ENCODE measurements at regions not wholly inside any gene's neighbourhood (a gene's known extent, or its start where the extent isn't known, plus 50 kb on each side); places are given as distances from the start of the nearest gene placed in this dataset.
A peak's percentile ranks its signal among the peaks of the same experiment; 100 is the strongest.

- Mint-ChIP-seq H3K4me1 (peaks cover 7% of the 10 kb centered on the region), H3K9me3 (no peaks in the 10 kb centered on the region), H3K36me3 (ENCODE audit: low read depth) (no peaks in the 10 kb centered on the region), H3K27me3 (ENCODE audit: low read depth) (no peaks in the 10 kb centered on the region), H3K4me3 (no peak overlapping the region), H3K27ac (ENCODE audit: unreplicated experiment) (no peak overlapping the region)
- TF ChIP-seq, protein P1, sequence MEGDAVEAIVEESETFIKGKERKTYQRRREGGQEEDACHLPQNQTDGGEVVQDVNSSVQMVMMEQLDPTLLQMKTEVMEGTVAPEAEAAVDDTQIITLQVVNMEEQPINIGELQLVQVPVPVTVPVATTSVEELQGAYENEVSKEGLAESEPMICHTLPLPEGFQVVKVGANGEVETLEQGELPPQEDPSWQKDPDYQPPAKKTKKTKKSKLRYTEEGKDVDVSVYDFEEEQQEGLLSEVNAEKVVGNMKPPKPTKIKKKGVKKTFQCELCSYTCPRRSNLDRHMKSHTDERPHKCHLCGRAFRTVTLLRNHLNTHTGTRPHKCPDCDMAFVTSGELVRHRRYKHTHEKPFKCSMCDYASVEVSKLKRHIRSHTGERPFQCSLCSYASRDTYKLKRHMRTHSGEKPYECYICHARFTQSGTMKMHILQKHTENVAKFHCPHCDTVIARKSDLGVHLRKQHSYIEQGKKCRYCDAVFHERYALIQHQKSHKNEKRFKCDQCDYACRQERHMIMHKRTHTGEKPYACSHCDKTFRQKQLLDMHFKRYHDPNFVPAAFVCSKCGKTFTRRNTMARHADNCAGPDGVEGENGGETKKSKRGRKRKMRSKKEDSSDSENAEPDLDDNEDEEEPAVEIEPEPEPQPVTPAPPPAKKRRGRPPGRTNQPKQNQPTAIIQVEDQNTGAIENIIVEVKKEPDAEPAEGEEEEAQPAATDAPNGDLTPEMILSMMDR (conservative IDR thresholded peaks at IDR 0.05), result no peak
- no peak for DNase-seq (ENCODE audit: low read depth, low spot score)
These were observed 68.4 kb downstream of the TFAP2C start for GRCh38 chr20:56697476-56697875.

- H3K4me3 Mint-ChIP-seq, result no peak overlapping the region
- peaks cover 11% of the 10 kb centered on the region for H3K4me1 Mint-ChIP-seq
- TF ChIP-seq, protein P1 (conservative IDR thresholded peaks at IDR 0.05), result no peak
- no peaks in the 10 kb centered on the region for H3K36me3 Mint-ChIP-seq (ENCODE audit: low read depth)
- no peak for DNase-seq (ENCODE audit: low read depth, low spot score)
- no peaks in the 10 kb centered on the region for H3K9me3 Mint-ChIP-seq
- no peaks in the 10 kb centered on the region for H3K27me3 Mint-ChIP-seq (ENCODE audit: low read depth)
- H3K27ac Mint-ChIP-seq (ENCODE audit: unreplicated experiment), result no peak overlapping the region
These were observed 69.2 kb downstream of the TFAP2C start for GRCh38 chr20:56698297-56698696.

GRCh38 chr20:56698749-56699148, 69.6 kb downstream of the TFAP2C start:
- TF ChIP-seq, protein P1 (conservative IDR thresholded peaks at IDR 0.05), result no peak
- Mint-ChIP-seq H3K4me3 (no peak overlapping the region), H3K4me1 (peaks cover 16% of the 10 kb centered on the region), H3K36me3 (ENCODE audit: low read depth) (no peaks in the 10 kb centered on the region), H3K9me3 (no peaks in the 10 kb centered on the region), H3K27me3 (ENCODE audit: low read depth) (no peaks in the 10 kb centered on the region), H3K27ac (ENCODE audit: unreplicated experiment) (no peak overlapping the region)
- DNase-seq (ENCODE audit: low read depth, low spot score), result no peak

DNA sequence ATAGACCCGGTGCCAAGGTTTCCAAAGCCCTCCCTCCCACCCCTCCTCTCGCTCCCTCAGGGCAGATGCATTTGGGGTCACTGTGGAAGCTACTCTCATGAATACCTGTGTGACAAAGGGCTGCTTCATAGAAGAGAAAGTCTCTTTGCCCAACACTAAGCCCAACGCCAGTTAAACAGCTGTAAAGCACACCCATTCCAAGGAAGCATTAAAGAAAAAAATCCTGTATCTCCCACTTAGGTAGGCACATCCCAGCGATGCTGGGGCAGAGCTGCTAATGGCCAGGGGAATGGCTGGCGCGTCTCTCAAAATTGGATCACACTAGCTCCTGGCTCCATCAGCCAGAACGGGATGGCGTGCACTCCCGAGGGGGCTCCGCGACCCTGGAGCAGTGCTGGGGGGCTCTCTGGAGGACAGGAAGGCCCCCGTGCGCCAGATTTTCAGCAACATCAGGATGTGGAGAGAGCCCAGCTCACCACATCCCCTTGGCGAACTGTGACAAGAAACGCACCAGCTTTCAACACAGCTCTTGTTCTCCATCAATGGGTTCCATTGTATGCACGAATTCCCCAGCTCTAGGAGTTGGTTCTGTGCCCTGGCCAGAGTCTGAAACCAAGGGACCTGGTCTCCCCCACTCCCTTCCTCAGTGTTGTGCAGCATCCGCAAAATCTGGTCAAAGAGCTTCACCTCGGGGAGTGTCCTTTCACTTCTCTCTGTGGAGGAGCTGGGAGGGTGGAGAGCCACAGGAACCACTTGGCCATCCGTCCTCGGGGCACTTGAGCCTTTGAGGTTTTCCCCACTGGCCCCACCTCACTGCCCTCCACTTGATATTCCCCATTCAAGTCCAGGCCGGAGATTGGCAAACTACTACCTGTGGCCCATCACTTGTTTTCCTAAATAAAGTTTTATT, 74.1 kb downstream of the TFAP2C start:
- Mint-ChIP-seq H3K27ac (ENCODE audit: unreplicated experiment) (peak overlapping the region; percentile 27), H3K9me3 (peaks cover 3% of the 10 kb centered on the region), H3K27me3 (ENCODE audit: low read depth) (no peaks in the 10 kb centered on the region), H3K4me1 (peaks cover 27% of the 10 kb centered on the region), H3K4me3 (no peak overlapping the region), H3K36me3 (ENCODE audit: low read depth) (no peaks in the 10 kb centered on the region)
- DNase-seq (ENCODE audit: low read depth, low spot score), result no peak
- TF ChIP-seq, protein P1 (conservative IDR thresholded peaks at IDR 0.05), result no peak

DNA sequence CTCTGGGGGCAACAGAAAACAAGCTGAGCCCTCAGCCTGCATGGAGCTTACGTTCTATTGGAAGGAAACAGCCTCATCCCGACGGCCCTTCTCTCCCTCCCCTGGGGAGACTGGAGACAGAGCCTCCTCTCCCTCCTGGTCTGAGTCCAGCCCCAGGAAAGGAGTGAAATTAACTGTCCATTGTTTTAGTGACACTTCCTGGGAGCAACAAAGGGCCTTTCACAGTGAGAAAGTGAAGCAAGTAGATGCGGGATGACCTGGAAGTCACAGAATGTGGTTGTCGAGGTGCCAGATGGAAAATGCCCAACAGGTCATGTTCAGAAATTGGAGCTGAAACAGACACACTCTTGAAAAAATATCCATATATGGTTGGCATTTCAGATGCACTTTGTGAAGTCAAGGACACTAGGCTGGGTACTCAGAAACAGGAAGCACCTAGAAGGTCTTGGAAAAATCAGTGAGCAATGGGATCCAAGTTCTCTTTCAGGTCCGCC, 77.8 kb downstream of the TFAP2C start:
- Mint-ChIP-seq H3K9me3 (peaks cover 3% of the 10 kb centered on the region), H3K4me3 (no peak overlapping the region), H3K36me3 (ENCODE audit: low read depth) (no peaks in the 10 kb centered on the region), H3K27ac (ENCODE audit: unreplicated experiment) (no peak overlapping the region), H3K27me3 (ENCODE audit: low read depth) (peaks cover 14% of the 10 kb centered on the region), H3K4me1 (peaks cover 29% of the 10 kb centered on the region)
- DNase-seq (ENCODE audit: low read depth, low spot score), result no peak
- TF ChIP-seq, protein P1 (conservative IDR thresholded peaks at IDR 0.05), result no peak
